Kidney epithelial cell (primary cell): ENCODE measurements at regions not wholly inside any gene's neighbourhood (a gene's known extent, or its start where the extent isn't known, plus 50 kb on each side); places are given as distances from the start of the nearest gene placed in this dataset.
"Not testable (repeated sequence)": the region's sequence is repeated elsewhere in the genome, so short reads cannot be mapped to it uniquely, and the experiment has no call there.

ENCODE experiments used
- DNase-seq: peaks from one replicate; pipeline ENCODE4 v3.0.0-alpha.2; 2010; ENCODE audit warnings: low read depth
- H3K27me3 ChIP-seq: 2 replicates; pipeline ENCODE4 v1.6.0; 2011; ENCODE audit warnings: low read length; ENCODE audit not compliant: control insufficient read depth, insufficient read depth
- H3K36me3 ChIP-seq: 2 replicates; pipeline ENCODE4 v1.5.1; 2011; ENCODE audit warnings: low read length; ENCODE audit not compliant: control insufficient read depth, insufficient read depth
- H3K4me3 ChIP-seq: 2 replicates; pipeline ENCODE4 v1.5.1; 2011; ENCODE audit warnings: low read depth, mild to moderate bottlenecking, control low read depth, low read length
- TF ChIP-seq, protein P1 (sequence below): IDR thresholded peaks from 2 replicates; pipeline ENCODE4 v1.5.1; 2011; ENCODE audit warnings: mild to moderate bottlenecking, moderate library complexity, low read length, control low read depth, inconsistent platforms; ENCODE audit not compliant: insufficient read depth, poor library complexity, severe bottlenecking

DNA sequence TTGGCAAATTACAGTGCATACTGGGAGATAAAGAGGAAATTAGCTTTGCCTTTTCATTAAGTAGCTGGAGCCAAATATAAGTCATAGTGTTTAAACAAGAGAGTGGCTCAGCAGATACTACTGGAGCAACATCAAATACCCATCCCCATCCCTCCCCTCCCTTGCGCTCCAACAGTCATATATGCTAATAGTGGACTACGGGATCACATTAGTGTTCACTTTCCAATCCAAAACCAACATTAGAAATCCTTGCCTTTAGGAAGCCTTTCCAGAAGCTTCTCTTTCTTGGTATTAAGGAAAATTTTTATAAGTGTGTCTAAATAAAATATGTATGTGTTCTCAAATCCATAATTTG is 1669.3 kb downstream of the SUCLG1 start:
- DNase-seq: no peak
- TF ChIP-seq, protein P1, sequence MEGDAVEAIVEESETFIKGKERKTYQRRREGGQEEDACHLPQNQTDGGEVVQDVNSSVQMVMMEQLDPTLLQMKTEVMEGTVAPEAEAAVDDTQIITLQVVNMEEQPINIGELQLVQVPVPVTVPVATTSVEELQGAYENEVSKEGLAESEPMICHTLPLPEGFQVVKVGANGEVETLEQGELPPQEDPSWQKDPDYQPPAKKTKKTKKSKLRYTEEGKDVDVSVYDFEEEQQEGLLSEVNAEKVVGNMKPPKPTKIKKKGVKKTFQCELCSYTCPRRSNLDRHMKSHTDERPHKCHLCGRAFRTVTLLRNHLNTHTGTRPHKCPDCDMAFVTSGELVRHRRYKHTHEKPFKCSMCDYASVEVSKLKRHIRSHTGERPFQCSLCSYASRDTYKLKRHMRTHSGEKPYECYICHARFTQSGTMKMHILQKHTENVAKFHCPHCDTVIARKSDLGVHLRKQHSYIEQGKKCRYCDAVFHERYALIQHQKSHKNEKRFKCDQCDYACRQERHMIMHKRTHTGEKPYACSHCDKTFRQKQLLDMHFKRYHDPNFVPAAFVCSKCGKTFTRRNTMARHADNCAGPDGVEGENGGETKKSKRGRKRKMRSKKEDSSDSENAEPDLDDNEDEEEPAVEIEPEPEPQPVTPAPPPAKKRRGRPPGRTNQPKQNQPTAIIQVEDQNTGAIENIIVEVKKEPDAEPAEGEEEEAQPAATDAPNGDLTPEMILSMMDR: no peak
- Histone ChIP-seq H3K27me3 (no peaks in the 10 kb centered on the region), H3K36me3 (no peaks in the 10 kb centered on the region), H3K4me3 (no peak overlapping the region)

DNA sequence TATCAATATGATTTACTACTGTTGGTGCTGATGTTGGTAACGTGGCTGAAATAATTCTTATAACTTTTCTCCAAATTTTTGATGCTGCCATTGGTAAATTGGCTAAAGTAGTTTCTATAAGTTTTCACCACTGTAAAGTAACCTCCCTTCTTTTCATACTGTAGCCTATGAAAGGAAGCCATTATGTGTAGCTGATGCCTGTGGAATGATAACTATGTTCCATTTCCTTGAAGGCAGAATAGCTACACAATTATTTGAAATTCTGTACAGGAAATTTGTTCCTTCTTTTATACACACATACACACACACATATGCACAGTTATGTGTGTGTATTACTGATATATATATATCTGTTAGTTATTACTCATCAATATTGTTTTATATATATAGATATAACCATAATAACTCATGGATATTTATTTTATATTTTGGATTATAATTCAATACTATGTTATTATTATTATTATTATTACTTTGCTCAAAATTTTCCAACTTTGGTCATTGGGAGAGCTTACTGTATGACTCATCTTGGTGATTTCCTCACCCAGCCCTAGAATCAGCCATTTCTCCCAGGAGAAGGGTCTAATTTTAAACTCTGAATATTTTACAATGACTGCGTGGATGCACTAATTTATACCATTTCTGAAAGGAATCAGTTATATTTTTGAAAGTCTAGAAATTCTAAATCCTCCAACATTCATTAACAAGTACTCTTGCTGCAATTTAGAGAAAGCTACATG is 1677.7 kb downstream of the SUCLG1 start:
- H3K4me3 ChIP-seq: no peak overlapping the region
- no peaks in the 10 kb centered on the region for H3K27me3 ChIP-seq
- no peaks in the 10 kb centered on the region for H3K36me3 ChIP-seq
- DNase-seq: no peak
- TF ChIP-seq, protein P1: no peak

DNA sequence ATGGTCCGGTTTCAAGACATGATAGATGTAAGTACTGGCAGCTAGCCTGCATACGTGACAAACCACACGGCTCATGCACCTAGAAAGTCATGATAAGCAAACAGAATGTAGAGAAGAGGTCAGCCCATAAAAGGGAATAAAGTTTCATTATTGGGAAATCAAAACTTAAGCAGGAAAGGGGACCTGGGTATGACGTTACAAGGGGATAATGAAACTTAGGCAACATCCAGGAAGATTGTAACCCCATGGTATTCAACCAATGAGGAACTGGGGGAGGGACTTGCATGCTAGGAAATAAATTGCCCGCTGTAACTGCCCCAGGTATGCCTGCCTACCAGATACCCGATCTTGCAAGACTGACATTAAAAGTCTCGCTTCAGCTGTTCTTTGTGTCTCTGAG is 1679.0 kb downstream of the SUCLG1 start:
- Histone ChIP-seq H3K27me3 (no peaks in the 10 kb centered on the region), H3K36me3 (no peaks in the 10 kb centered on the region), H3K4me3 (no peak overlapping the region)
- TF ChIP-seq, protein P1: no peak
- no peak for DNase-seq

DNA sequence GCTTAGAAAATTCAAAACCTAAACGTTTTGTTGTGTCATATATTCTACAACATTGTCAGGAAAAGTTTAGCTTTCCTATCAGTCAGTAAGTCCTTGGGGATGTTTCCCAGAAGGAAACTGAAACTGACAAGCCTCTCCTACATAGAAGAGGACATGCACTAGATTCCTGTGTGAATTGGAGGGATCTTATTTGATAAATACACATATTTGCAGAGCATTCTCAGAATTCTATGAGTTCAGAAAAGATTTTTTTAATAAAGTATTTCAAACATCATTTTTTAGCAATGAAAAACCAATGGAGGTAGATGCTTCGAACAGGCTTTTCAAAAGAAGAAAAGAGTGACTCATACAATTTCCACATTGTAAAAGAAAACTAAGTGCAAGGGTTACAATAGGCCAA is 1706.7 kb downstream of the SUCLG1 start:
- no peaks in the 10 kb centered on the region for H3K27me3 ChIP-seq
- DNase-seq: no peak
- TF ChIP-seq, protein P1: no peak

DNA sequence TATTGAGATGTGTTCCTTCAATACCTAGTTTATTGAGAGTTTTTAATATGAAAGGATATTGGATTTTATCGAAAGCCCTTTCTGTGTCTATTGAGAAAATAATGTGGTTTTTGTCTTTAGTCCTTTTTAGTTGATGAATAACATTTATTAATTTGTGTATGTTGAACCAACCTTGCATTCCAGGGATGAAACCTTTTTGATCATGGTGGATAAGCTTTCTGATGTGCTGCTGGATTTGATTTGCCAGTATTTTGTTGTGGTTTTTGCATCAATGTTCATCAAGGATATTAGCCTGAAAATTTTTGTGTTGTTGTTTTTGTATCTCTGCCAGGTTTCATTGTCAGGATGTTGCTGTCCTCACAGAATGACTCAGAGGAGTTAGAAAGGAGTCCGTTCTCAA is 1710.4 kb downstream of the SUCLG1 start:
- no peaks in the 10 kb centered on the region for H3K27me3 ChIP-seq
- no peaks in the 10 kb centered on the region for H3K36me3 ChIP-seq
- no peak for DNase-seq
- H3K4me3 ChIP-seq: no peak overlapping the region
- TF ChIP-seq, protein P1: no peak

More for the DNA sequence above, 1706.7 kb downstream of the SUCLG1 start:
- Histone ChIP-seq H3K36me3 (no peaks in the 10 kb centered on the region), H3K4me3 (no peak overlapping the region)

DNA sequence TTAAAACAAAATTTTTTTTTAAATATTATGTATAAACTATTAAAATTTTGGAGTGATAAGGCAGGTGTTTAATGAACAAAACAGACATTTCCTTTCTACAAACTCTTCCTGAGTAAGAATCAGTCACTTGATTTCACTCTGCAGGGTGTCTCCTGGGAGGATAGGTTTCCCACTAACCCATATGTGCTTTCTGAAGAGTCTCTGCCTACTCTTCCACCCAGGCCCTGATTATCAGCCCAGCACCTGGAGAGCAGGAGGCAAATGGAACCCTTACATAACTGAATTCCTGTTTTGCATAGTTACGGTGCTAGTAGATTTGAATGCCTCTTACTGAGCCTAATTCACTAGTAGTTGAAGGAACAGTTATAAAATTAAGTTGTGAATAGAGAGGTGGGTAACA is 1718.6 kb downstream of the SUCLG1 start:
- Histone ChIP-seq H3K36me3 (no peaks in the 10 kb centered on the region), H3K4me3 (no peak overlapping the region), H3K27me3 (no peaks in the 10 kb centered on the region)
- TF ChIP-seq, protein P1: no peak
- no peak for DNase-seq

DNA sequence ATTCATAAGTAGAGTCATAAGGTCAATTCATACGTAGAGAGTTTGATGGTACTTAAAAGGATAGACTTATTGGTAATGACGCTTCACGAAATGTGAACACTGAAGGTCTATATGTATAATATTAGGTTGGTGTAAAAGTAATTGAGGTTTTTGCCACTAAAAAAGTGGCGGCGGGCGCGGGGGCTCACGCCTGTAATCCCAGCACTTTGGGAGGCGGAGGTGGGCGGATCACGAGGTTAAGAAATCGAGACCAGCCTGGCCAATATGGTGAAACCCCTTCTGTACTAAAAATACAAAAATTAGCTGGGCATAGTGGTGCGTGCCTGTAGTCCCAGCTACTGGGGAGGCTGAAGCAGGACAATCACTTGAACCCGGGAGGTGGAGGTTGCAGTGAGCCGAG is 1721.1 kb downstream of the SUCLG1 start:
- DNase-seq, H3K36me3 ChIP-seq, H3K27me3 ChIP-seq, H3K4me3 ChIP-seq: not testable (repeated sequence)
